Left lung (tissue), 4 donors: ENCODE measurements at regions not wholly inside any gene's neighbourhood (a gene's known extent, or its start where the extent isn't known, plus 50 kb on each side); places are given as distances from the start of the nearest gene placed in this dataset.

Experiments used
- ATAC-seq: fragments of 200-7000 bp; cut with Tn5 transposase; one replicate; pipeline ENCODE4 v1.9.1; 2020; ENCODE audit warnings: moderate library complexity
- DNase-seq, 4 donors: peaks; one replicate each; pipeline ENCODE4 v3.0.0-alpha.2; 2013 to 2020
- H3K27ac ChIP-seq, 2 donors: fragments of 200-600 bp; sonication (generic) in 1 of 2; one replicate each; pipeline versions ENCODE4 v1.5.0 to v1.8.0; 2020 to 2021
- H3K27me3 ChIP-seq, 2 donors: fragments of 200-600 bp; sonication (generic) in 1 of 2; one replicate each; pipeline versions ENCODE4 v1.5.0 to v1.8.0; 2020 to 2021
- H3K36me3 ChIP-seq, 2 donors: fragments of 200-600 bp; sonication (generic) in 1 of 2; one replicate each; pipeline versions ENCODE4 v1.5.0 to v1.8.0; 2020 to 2021
- H3K4me1 ChIP-seq, 2 donors: fragments of 200-600 bp; one replicate each; pipeline ENCODE4 v1.8.0; 2021
- H3K4me3 ChIP-seq, 2 donors: fragments of 200-600 bp; sonication (generic) in 1 of 2; one replicate each; pipeline versions ENCODE4 v1.5.0 to v1.8.0; 2020 to 2021; ENCODE audit warnings: mild to moderate bottlenecking in 1 of 2
- H3K9me3 ChIP-seq, 2 donors: fragments of 200-600 bp; sonication (generic) in 1 of 2; one replicate each; pipeline versions ENCODE4 v1.5.0 to v1.8.0; 2020 to 2021
- CTCF ChIP-seq, 2 donors: fragments of 200-600 bp; sonication (generic) in 1 of 2; IDR thresholded peaks; one replicate each; pipeline versions ENCODE4 v1.5.0 to v1.8.0; 2021; ENCODE audit warnings: antibody characterized with exemption in 2 of 2
- intact Hi-C, 2 donors: fragments of 100-400 bp; cut with DNase I; formaldehyde crosslinking; loops; one replicate each; pipeline versions ENCODE4 v1.11.2 to v1.14.2; 2022
- donor health status: DM: no; HTN: yes; CAD: no.
- donor health status: DM: no; HTN: no; CAD: no.

- Histone ChIP-seq H3K9me3 (peaks cover 0 to 5% of the 10 kb centered on the region in 2 donors), H3K4me1 (peaks cover 0 to 39% of the 10 kb centered on the region in 2 donors), H3K4me3 (no peak overlapping the region), H3K27me3 (no peaks in the 10 kb centered on the region), H3K36me3 (no peaks in the 10 kb centered on the region), H3K27ac (no peak overlapping the region)
- no peak for DNase-seq
- intact Hi-C loops: no loop called here
- no peak for ATAC-seq
- no peak for TF ChIP-seq CTCF (IDR thresholded peaks at IDR 0.05)
Measured at GRCh38 chr21:34018910-34019309, 54.5 kb upstream of the MRPS6 start.

- H3K9me3 ChIP-seq: peaks cover 0 to 6% of the 10 kb centered on the region in 2 donors
- DNase-seq (no peak), ATAC-seq (no peak)
- H3K27me3 ChIP-seq: no peaks in the 10 kb centered on the region
- no peak overlapping the region for H3K27ac ChIP-seq
- peaks cover 0 to 32% of the 10 kb centered on the region in 2 donors for H3K4me1 ChIP-seq
- no peak overlapping the region for H3K4me3 ChIP-seq
- intact Hi-C loops: no loop called here
- H3K36me3 ChIP-seq: no peaks in the 10 kb centered on the region
- no peak for TF ChIP-seq CTCF (IDR thresholded peaks at IDR 0.05)
Measured at GRCh38 chr21:34018185-34018584, 55.2 kb upstream of the MRPS6 start.

GRCh38 chr21:34017039-34017961 lies 56.1 kb upstream of the MRPS6 start:
- no peak for TF ChIP-seq CTCF (IDR thresholded peaks at IDR 0.05)
- H3K27ac ChIP-seq: no peak overlapping the region
- intact Hi-C loops: no loop called here
- no peaks in the 10 kb centered on the region for H3K27me3 ChIP-seq
- peaks cover 0 to 23% of the 10 kb centered on the region in 2 donors for H3K4me1 ChIP-seq
- peaks cover 0 to 12% of the 10 kb centered on the region in 2 donors for H3K9me3 ChIP-seq
- no peak for ATAC-seq
- H3K36me3 ChIP-seq: no peaks in the 10 kb centered on the region
- DNase-seq: no peak
- H3K4me3 ChIP-seq: no peak overlapping the region

GRCh38 chr21:34012640-34013039 lies 60.7 kb upstream of the MRPS6 start:
- Histone ChIP-seq H3K27me3 (no peaks in the 10 kb centered on the region), H3K4me1 (no peaks in the 10 kb centered on the region), H3K36me3 (no peaks in the 10 kb centered on the region), H3K4me3 (no peak overlapping the region), H3K27ac (no peak overlapping the region), H3K9me3 (peaks cover 0 to 31% of the 10 kb centered on the region in 2 donors)
- ATAC-seq (no peak), DNase-seq (no peak)
- intact Hi-C loops: no loop called here
- no peak for TF ChIP-seq CTCF (IDR thresholded peaks at IDR 0.05)

GRCh38 chr21:34011660-34012059 lies 61.7 kb upstream of the MRPS6 start:
- no peak for ATAC-seq
- no peaks in the 10 kb centered on the region for H3K36me3 ChIP-seq

More at GRCh38 chr21:34011660-34012059, 61.7 kb upstream of the MRPS6 start:
- peaks cover 0 to 31% of the 10 kb centered on the region in 2 donors for H3K9me3 ChIP-seq
- no peaks in the 10 kb centered on the region for H3K4me1 ChIP-seq
- no peak for TF ChIP-seq CTCF (IDR thresholded peaks at IDR 0.05)
- no peak for DNase-seq
- no peak overlapping the region for H3K4me3 ChIP-seq
- H3K27ac ChIP-seq: no peak overlapping the region
- intact Hi-C loops: no loop called here
- H3K27me3 ChIP-seq: no peaks in the 10 kb centered on the region
